Ishikawa (cell line): ENCODE measurements at regions not wholly inside any gene's neighbourhood (a gene's known extent, or its start where the extent isn't known, plus 50 kb on each side); places are given as distances from the start of the nearest gene placed in this dataset.

Experiments used
- CEBPB ChIP-seq: IDR thresholded peaks from 2 replicates; pipeline ENCODE4 v1.6.1; 2012
- CREB1 ChIP-seq: IDR thresholded peaks from 2 replicates; pipeline ENCODE4 v1.6.1; 2012; ENCODE audit warnings: low read depth
- EGR1 ChIP-seq: IDR thresholded peaks from 2 replicates; pipeline ENCODE4 v1.6.1; 2012
- EP300 ChIP-seq: IDR thresholded peaks from 2 replicates; pipeline ENCODE4 v1.6.1; 2012; ENCODE audit warnings: borderline replicate concordance
- FOXM1 ChIP-seq: IDR thresholded peaks from 2 replicates; pipeline ENCODE4 v1.6.1; 2012; ENCODE audit warnings: low read depth, borderline replicate concordance
- NFIC ChIP-seq: IDR thresholded peaks from 2 replicates; pipeline ENCODE4 v1.6.1; 2012
- RAD21 ChIP-seq: IDR thresholded peaks from 2 replicates; pipeline ENCODE4 v1.6.1; 2012; ENCODE audit warnings: low read depth
- TAF1 ChIP-seq: IDR thresholded peaks from 2 replicates; pipeline ENCODE4 v1.6.1; 2012; ENCODE audit warnings: low read depth, mild to moderate bottlenecking
- TCF12 ChIP-seq: IDR thresholded peaks from 2 replicates; pipeline ENCODE4 v1.6.1; 2012; ENCODE audit warnings: low read depth
- TEAD4 ChIP-seq: IDR thresholded peaks from 2 replicates; pipeline ENCODE4 v1.6.1; 2012
- YY1 ChIP-seq: IDR thresholded peaks from 2 replicates; pipeline ENCODE4 v1.6.1; 2012; ENCODE audit warnings: low read depth
- ZBTB7A ChIP-seq: IDR thresholded peaks from 2 replicates; pipeline ENCODE4 v1.6.1; 2012; ENCODE audit warnings: low read depth
- TF ChIP-seq, protein P1 (sequence below): IDR thresholded peaks from 2 replicates; pipeline ENCODE4 v1.6.1; 2012
- TF ChIP-seq, protein P2 (sequence below): IDR thresholded peaks from 2 replicates; pipeline ENCODE4 v1.6.1; 2012; ENCODE audit warnings: low read depth, mild to moderate bottlenecking
- TF ChIP-seq, protein P3 (sequence below): IDR thresholded peaks from 2 replicates; pipeline ENCODE4 v1.6.1; 2012

DNA sequence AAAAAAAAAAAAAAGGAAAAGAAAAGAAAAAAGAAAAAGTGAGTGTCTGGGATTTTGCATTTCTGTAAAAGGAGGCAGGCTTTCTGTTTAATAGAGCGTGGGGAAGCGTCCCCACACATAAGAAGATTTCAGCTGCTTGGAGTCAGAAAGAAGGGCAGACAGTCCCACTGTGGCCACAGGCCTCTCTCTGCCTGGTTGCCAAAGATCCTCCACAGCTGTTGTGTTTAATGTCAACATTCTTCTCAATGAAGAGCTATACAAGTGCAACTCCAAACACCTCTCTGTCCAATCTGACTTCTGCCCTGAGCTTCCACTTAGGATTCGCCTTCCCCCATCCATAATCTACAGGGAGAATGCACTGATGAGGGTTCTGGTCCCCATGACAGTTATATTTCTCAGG lies 64.3 kb upstream of the MLN start:
- TF ChIP-seq CREB1: no peak
- no peak for TF ChIP-seq TEAD4
- no peak for TF ChIP-seq EGR1
- no peak for TF ChIP-seq RAD21
- TF ChIP-seq TAF1: no peak
- no peak for TF ChIP-seq FOXM1
- TF ChIP-seq TCF12: no peak
- TF ChIP-seq, protein P1, sequence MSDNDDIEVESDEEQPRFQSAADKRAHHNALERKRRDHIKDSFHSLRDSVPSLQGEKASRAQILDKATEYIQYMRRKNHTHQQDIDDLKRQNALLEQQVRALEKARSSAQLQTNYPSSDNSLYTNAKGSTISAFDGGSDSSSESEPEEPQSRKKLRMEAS: no peak
- TF ChIP-seq CEBPB: no peak
- no peak for TF ChIP-seq NFIC
- TF ChIP-seq, protein P2, sequence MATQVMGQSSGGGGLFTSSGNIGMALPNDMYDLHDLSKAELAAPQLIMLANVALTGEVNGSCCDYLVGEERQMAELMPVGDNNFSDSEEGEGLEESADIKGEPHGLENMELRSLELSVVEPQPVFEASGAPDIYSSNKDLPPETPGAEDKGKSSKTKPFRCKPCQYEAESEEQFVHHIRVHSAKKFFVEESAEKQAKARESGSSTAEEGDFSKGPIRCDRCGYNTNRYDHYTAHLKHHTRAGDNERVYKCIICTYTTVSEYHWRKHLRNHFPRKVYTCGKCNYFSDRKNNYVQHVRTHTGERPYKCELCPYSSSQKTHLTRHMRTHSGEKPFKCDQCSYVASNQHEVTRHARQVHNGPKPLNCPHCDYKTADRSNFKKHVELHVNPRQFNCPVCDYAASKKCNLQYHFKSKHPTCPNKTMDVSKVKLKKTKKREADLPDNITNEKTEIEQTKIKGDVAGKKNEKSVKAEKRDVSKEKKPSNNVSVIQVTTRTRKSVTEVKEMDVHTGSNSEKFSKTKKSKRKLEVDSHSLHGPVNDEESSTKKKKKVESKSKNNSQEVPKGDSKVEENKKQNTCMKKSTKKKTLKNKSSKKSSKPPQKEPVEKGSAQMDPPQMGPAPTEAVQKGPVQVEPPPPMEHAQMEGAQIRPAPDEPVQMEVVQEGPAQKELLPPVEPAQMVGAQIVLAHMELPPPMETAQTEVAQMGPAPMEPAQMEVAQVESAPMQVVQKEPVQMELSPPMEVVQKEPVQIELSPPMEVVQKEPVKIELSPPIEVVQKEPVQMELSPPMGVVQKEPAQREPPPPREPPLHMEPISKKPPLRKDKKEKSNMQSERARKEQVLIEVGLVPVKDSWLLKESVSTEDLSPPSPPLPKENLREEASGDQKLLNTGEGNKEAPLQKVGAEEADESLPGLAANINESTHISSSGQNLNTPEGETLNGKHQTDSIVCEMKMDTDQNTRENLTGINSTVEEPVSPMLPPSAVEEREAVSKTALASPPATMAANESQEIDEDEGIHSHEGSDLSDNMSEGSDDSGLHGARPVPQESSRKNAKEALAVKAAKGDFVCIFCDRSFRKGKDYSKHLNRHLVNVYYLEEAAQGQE: no peak
- no peak for TF ChIP-seq YY1
- TF ChIP-seq ZBTB7A: no peak
- TF ChIP-seq, protein P3, sequence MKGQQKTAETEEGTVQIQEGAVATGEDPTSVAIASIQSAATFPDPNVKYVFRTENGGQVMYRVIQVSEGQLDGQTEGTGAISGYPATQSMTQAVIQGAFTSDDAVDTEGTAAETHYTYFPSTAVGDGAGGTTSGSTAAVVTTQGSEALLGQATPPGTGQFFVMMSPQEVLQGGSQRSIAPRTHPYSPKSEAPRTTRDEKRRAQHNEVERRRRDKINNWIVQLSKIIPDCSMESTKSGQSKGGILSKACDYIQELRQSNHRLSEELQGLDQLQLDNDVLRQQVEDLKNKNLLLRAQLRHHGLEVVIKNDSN: no peak
- TF ChIP-seq EP300: no peak

DNA sequence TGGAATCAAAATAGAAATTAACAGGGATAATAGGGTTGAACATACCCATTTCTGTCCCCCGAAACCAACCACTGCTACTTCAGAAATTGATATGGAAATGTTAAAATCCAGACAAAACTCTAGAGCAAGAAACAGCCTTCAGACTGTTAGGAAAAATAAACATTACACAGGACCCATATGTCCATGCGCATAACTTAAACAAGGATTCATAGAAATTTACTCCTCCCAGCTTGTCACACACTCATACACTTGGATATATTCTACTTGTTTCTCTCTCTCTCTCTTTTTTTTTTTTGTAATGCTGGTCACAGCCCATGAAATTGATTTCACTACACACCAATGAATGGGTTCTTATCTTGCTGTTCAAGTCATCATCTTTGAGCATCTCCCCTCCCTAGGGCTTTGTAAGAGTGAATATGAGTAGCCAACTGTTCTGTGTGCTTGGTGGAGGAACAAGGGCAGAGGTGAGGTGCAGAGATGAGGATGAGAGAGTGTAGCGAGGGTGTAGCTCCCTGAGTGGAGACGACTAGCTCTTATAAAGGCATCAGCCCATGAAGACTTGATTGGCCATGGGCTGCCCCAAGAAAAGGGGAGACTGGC lies 61.8 kb upstream of the MLN start:
- TF ChIP-seq EP300 (no peak), CREB1 (no peak), RAD21 (no peak), NFIC (no peak), FOXM1 (no peak), TCF12 (no peak), ZBTB7A (no peak), TAF1 (no peak), TEAD4 (no peak), EGR1 (no peak), YY1 (no peak)
- TF ChIP-seq, protein P2: no peak
- TF ChIP-seq, protein P1: no peak

DNA sequence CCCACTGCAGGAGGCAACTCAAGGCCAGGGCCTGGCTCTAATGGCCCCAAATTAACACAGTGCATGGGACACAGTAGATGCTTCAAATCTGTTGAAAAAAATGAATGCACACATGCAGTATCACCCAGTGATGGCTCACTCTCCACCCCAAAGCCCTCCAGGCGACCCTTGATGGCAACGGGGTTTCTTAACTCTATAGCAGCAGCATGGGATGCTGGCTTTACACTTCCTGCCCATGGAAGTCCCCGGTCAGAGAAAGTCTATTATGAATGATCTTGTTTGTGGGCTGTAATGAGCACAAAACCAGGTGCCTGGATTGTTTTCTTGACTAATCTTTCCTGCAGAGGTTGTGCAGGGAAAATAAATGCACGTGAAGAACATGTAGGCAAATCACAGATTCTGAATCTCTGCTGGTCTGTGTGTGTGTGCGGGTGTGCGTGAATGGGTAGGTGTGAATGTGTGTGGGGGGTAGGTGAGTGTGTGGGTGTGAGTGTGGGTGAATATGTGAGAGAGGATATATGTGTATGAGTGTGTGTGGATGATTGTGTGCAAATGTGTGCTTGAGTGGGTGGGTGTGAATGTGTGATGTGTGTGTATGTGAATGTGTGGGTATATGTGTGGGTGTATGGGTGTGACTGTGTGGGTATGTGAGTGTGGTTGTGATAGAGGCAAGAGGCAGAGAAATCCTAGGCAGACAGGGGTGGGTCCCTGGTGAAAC lies 60.1 kb upstream of the MLN start:
- TF ChIP-seq, protein P3: no peak
- TF ChIP-seq ZBTB7A (no peak), TEAD4 (no peak), RAD21 (no peak), EGR1 (no peak), YY1 (no peak)

DNA sequence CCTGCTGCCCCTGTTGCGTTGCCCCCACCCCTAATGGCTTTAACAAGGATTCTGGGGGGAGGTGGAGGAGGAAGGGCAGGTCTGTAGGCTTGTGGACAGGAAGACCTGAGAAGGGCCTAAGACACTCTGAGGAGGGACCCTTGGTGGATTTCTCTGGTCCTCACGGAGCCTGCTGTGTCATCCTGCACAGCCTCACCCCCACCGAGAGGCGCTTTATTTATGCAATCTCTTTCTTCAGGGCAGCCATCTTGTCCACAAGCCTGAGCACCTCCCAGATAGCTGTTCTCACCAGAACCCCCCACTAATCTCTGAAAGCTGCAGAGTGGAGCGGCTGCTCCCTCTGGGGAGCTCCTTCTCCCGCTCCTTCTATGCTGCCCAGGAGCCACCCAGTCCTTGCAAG lies 59.3 kb upstream of the MLN start:
- TF ChIP-seq CEBPB (no peak), NFIC (no peak), EP300 (no peak), RAD21 (no peak), FOXM1 (no peak), YY1 (no peak), TEAD4 (no peak), ZBTB7A (no peak), TCF12 (no peak), TAF1 (no peak), EGR1 (no peak), CREB1 (no peak)
- TF ChIP-seq, protein P1: no peak
- TF ChIP-seq, protein P3: no peak
- TF ChIP-seq, protein P2: no peak
